ENCODE measurements at regions not wholly inside any gene's neighbourhood (a gene's known extent, or its start where the extent isn't known, plus 50 kb on each side); places are given as distances from the start of the nearest gene placed in this dataset.

- TF ChIP-seq CTCF (IDR thresholded peaks at IDR 0.05) (no peak), POLR2A (IDR thresholded peaks at IDR 0.05) (no peak)
Measured at GRCh38 chr10:105534086-105534485, 893.0 kb downstream of the SORCS3 start.

All from uterus (tissue), 2 donors.